ENCODE measurements at regions not wholly inside any gene's neighbourhood (a gene's known extent, or its start where the extent isn't known, plus 50 kb on each side); places are given as distances from the start of the nearest gene placed in this dataset.

- DNase-seq, result no peak
Measured at GRCh38 chr5:159833088-159833487, 83.2 kb upstream of the ADRA1B start.

GRCh38 chr5:159833846-159834245, 82.4 kb upstream of the ADRA1B start:
- no peak for DNase-seq

GRCh38 chr5:159835548-159835947, 80.7 kb upstream of the ADRA1B start:
- DNase-seq, result no peak

GRCh38 chr5:159836691-159837090, 79.6 kb upstream of the ADRA1B start:
- no peak for DNase-seq

- no peak for DNase-seq
Measured at GRCh38 chr5:159837860-159838259, 78.4 kb upstream of the ADRA1B start.

GRCh38 chr5:159838551-159839222, 77.6 kb upstream of the ADRA1B start:
- no peak for DNase-seq

- no peak for DNase-seq
Measured at GRCh38 chr5:159844267-159845121, 71.8 kb upstream of the ADRA1B start.

GRCh38 chr5:159849437-159850083, 66.7 kb upstream of the ADRA1B start:
- no peak for DNase-seq

- no peak for DNase-seq
Measured at GRCh38 chr5:159850160-159850559, 66.1 kb upstream of the ADRA1B start.

- DNase-seq, result no peak
Measured at GRCh38 chr5:159851053-159851452, 65.2 kb upstream of the ADRA1B start.

- no peak for DNase-seq
Measured at GRCh38 chr5:159854916-159855315, 61.4 kb upstream of the ADRA1B start.

GRCh38 chr5:159855476-159856191, 60.6 kb upstream of the ADRA1B start:
- DNase-seq, result no peak

- DNase-seq, result no peak
Measured at GRCh38 chr5:159858871-159859270, 57.4 kb upstream of the ADRA1B start.

- DNase-seq, result no peak
Measured at GRCh38 chr5:159861086-159861485, 55.2 kb upstream of the ADRA1B start.

GRCh38 chr5:159864885-159865691, 51.2 kb upstream of the ADRA1B start:
- DNase-seq, result no peak

- no peak for DNase-seq
Measured at GRCh38 chr5:159866093-159866492, 50.2 kb upstream of the ADRA1B start.
